ENCODE measurements at regions not wholly inside any gene's neighbourhood (a gene's known extent, or its start where the extent isn't known, plus 50 kb on each side); places are given as distances from the start of the nearest gene placed in this dataset.

DNA sequence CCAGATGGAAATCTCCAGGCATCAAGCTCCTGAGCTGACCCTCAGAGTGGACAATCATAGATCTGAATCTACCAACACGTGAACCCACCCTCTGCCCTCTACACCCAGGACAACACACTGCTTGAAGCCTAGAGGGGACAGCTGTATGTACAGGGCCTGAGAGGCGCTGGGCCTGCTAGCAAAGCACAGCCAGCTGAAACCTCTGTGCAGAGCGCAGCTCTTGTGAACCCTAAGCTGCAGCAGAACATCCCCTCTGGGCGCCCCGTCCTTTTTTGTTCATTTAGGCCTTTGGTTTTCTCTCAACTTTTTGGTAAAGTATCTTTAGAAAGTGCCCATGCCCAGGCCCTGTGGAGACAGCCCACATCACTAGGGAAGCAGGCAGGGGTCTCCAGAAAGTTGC lies 62.4 kb upstream of the SPTLC1 start:
- Histone ChIP-seq H2BK15ac (ENCODE audit: low read length) (no peak overlapping the region), H3K9ac (replicated peaks in 1 of 4; ENCODE audit: extremely low read depth in 1 of 4, low read depth in 3 of 4, low read length in 3 of 4) (no peak overlapping the region), H4K91ac (replicated peaks; ENCODE audit: insufficient read length, low read length) (no peak overlapping the region), H3K4me2 (ENCODE audit: insufficient read depth in 1 of 2, low read depth in 2 of 2, low read length in 2 of 2) (no peak overlapping the region), H3K4ac (replicated peaks; ENCODE audit: insufficient read length, low read depth, low read length) (no peak overlapping the region), H2AK5ac (ENCODE audit: low read depth, low read length) (no peak overlapping the region), H4K8ac (ENCODE audit: extremely low read depth, insufficient read depth, low read length) (no peak overlapping the region), H3K4me3 (ENCODE audit: extremely low read depth in 1 of 4, insufficient read depth in 2 of 4, low read depth in 3 of 4, low read length in 4 of 4) (no peak overlapping the region), H4K5ac (ENCODE audit: insufficient read length, low read depth, low read length) (no peak overlapping the region), H3K27me3 (replicated peaks in 1 of 4; ENCODE audit: control insufficient read depth in 3 of 4, extremely low read depth in 1 of 4, insufficient read depth in 3 of 4, low read length in 3 of 4) (peaks cover 0 to 1% (median 0%) of the 10 kb centered on the region in 4 experiments; a peak in 1 of 7 replicates), H2BK5ac (ENCODE audit: low read depth, low read length) (no peak overlapping the region), H3K36me3 (ENCODE audit: control insufficient read depth in 2 of 4, insufficient read depth in 4 of 4, low read length in 3 of 4) (no peaks in the 10 kb centered on the region), H3K18ac (ENCODE audit: extremely low read depth, low read length) (no peak overlapping the region), H3K27ac (ENCODE audit: low read depth, low read length) (no peak overlapping the region), H3K23ac (ENCODE audit: insufficient read length) (no peak overlapping the region), H2BK20ac (ENCODE audit: low read length) (no peak overlapping the region), H3K9me3 (ENCODE audit: insufficient read depth in 2 of 2, low read depth in 1 of 2, low read length in 1 of 2) (peaks cover 7 to 9% of the 10 kb centered on the region in 2 experiments; a peak in 2 of 4 replicates), H3K4me1 (replicated peaks in 1 of 4; ENCODE audit: control insufficient read depth in 3 of 4, insufficient read depth in 4 of 4, low read length in 3 of 4) (peaks cover 0 to 4% (median 0%) of the 10 kb centered on the region in 4 experiments; a peak in 1 of 7 replicates), H3K23me2 (ENCODE audit: low read depth, low read length) (no peaks in the 10 kb centered on the region), H2AFZ (ENCODE audit: low read length) (no peak overlapping the region), H4K20me1 (replicated peaks in 1 of 2; ENCODE audit: control insufficient read depth in 1 of 2, insufficient read depth in 2 of 2, low read length in 2 of 2) (no peaks in the 10 kb centered on the region), H3K79me2 (ENCODE audit: control insufficient read depth in 1 of 2, insufficient read depth in 2 of 2, low read length in 2 of 2) (no peaks in the 10 kb centered on the region), H3K56ac (replicated peaks; ENCODE audit: insufficient read length, low read depth, low read length) (no peak overlapping the region), H3K14ac (ENCODE audit: insufficient read length) (no peak overlapping the region), H2BK12ac (ENCODE audit: low read depth, low read length) (no peak overlapping the region), H2BK120ac (replicated peaks; ENCODE audit: low read depth, low read length) (no peak overlapping the region), H3K79me1 (ENCODE audit: low read depth, low read length) (no peaks in the 10 kb centered on the region; the same call in 1 of the 2 replicates)
- ChIA-PET POLR2A (ENCODE audit: partially characterized antibody) (interaction anchor here (1.6 kb wide), 1 partner anchor 30 kb away, joined by 4 read pairs; no protein-coding TSS in a partner anchor), CTCF (ENCODE audit: partially characterized antibody) (interaction anchor here (0.8 to 9.0 kb wide), 7 partner anchors 10 to 36 kb away, joined by 3 to 100 read pairs (median 10); no protein-coding TSS in a partner anchor)
- no peak for DNase-seq (ENCODE audit: low read depth in 1 of 2, low spot score in 2 of 2)
- WGBS, 2 experiments (ENCODE audit: extremely low coverage in 1 of 2, insufficient coverage in 1 of 2, insufficient read length in 1 of 2, insufficient replicate concordance in 2 of 2, low coverage in 1 of 2, low lambda C conversion rate in 2 of 2, missing lambda C conversion rate in 1 of 2): 85% methylated on average over 5 of the region's 5 CpGs; no CpG with 5 or more reads in 1 of the 2 experiments
- TF ChIP-seq CHD1 (IDR thresholded peaks at IDR 0.05; ENCODE audit: low read depth, low read length): no peak
- no peak for TF ChIP-seq CTCF (IDR thresholded peaks at IDR 0.05; ENCODE audit: control extremely low read depth in 1 of 3, insufficient read depth in 1 of 3, low read depth in 1 of 3, low read length in 3 of 3)
- no peak for TF ChIP-seq TAF7 (optimal IDR thresholded peaks at IDR 0.05; ENCODE audit: borderline replicate concordance, low read depth, low read length)
- no peak for TF ChIP-seq SUZ12 (IDR thresholded peaks at IDR 0.05; ENCODE audit: low read length)
- TF ChIP-seq SIRT6 (IDR thresholded peaks at IDR 0.05; ENCODE audit: low read length): no peak
- no peak for TF ChIP-seq SRF (IDR thresholded peaks at IDR 0.05; ENCODE audit: low read depth, low read length)
- no peak for FAIRE-seq

All from H1 (cell line).